Mesendoderm (in vitro differentiated cells): ENCODE measurements at regions not wholly inside any gene's neighbourhood (a gene's known extent, or its start where the extent isn't known, plus 50 kb on each side); places are given as distances from the start of the nearest gene placed in this dataset.

ENCODE experiments used
- DNase-seq: peaks from one replicate; pipeline ENCODE4 v3.0.0; 2013
- H2AK5ac ChIP-seq: 2 replicates; pipeline ENCODE4 v1.6.1; 2013; ENCODE audit warnings: low read length, inconsistent platforms
- H2BK120ac ChIP-seq: 2 replicates; pipeline ENCODE4 v1.6.1; 2013; ENCODE audit warnings: low read depth, mild to moderate bottlenecking, low read length, moderate library complexity, mixed read lengths
- H2BK15ac ChIP-seq: replicated peaks from 2 replicates; pipeline ENCODE4 v1.6.1; 2013; ENCODE audit warnings: low read depth, mild to moderate bottlenecking, moderate library complexity
- H2BK5ac ChIP-seq: 2 replicates; pipeline ENCODE4 v1.6.1; 2013; ENCODE audit warnings: low read length, inconsistent platforms
- H3K18ac ChIP-seq: 2 replicates; pipeline ENCODE4 v1.6.1; 2013; ENCODE audit warnings: mild to moderate bottlenecking, low read length, mixed read lengths
- H3K23ac ChIP-seq: one replicate; pipeline ENCODE4 v1.6.1; 2013; ENCODE audit warnings: low read length
- H3K27ac ChIP-seq: 2 replicates; pipeline ENCODE4 v1.5.1; 2013; ENCODE audit warnings: low read depth, mild to moderate bottlenecking, inconsistent platforms, low read length, moderate library complexity
- H3K27me3 ChIP-seq: 2 replicates; pipeline ENCODE4 v1.6.1; 2013; ENCODE audit warnings: low read length, control low read depth, mild to moderate bottlenecking, inconsistent platforms; ENCODE audit not compliant: insufficient read depth, poor library complexity
- H3K36me3 ChIP-seq: 2 replicates; pipeline ENCODE4 v1.6.1; 2013; ENCODE audit warnings: low read length, inconsistent platforms; ENCODE audit not compliant: control insufficient read depth, insufficient read depth
- H3K4ac ChIP-seq: one replicate; pipeline ENCODE4 v1.6.1; 2013; ENCODE audit warnings: low read depth, mild to moderate bottlenecking, low read length, moderate library complexity
- H3K4me1 ChIP-seq: 2 replicates; pipeline ENCODE4 v1.6.1; 2013; ENCODE audit warnings: low read depth, low read length, inconsistent platforms; ENCODE audit not compliant: control insufficient read depth
- H3K4me2 ChIP-seq: 2 replicates; pipeline ENCODE4 v1.6.1; 2013; ENCODE audit warnings: low read length
- H3K4me3 ChIP-seq: 2 replicates; pipeline ENCODE4 v1.5.1; 2013; ENCODE audit warnings: mild to moderate bottlenecking, low read length
- H3K56ac ChIP-seq: one replicate; pipeline ENCODE4 v1.6.1; 2013; ENCODE audit warnings: low read length
- H3K79me1 ChIP-seq: 2 replicates; pipeline ENCODE4 v1.6.1; 2013; ENCODE audit warnings: low read length, inconsistent platforms
- H3K79me2 ChIP-seq: 2 replicates; pipeline ENCODE4 v1.6.1; 2013; ENCODE audit warnings: mild to moderate bottlenecking, low read length; ENCODE audit not compliant: control insufficient read depth, insufficient read depth
- H3K9ac ChIP-seq: 2 replicates; pipeline ENCODE4 v1.6.1; 2013; ENCODE audit warnings: low read length, inconsistent platforms
- H4K5ac ChIP-seq: one replicate; pipeline ENCODE4 v1.6.1; 2013; ENCODE audit warnings: low read length
- H4K8ac ChIP-seq: one replicate; pipeline ENCODE4 v1.6.1; 2013; ENCODE audit warnings: low read depth, mild to moderate bottlenecking, control low read depth, low read length, moderate library complexity
- WGBS: extraction: QIAGEN DNeasy Blood & Tissue Kit; methylation state at CpG from one replicate; pipeline ENCODE4 v1.1.7; 2013; ENCODE audit warnings: low lambda C conversion rate, missing lambda C conversion rate; ENCODE audit not compliant: insufficient coverage; ENCODE audit errors: extremely low coverage; 5-methylcytosine and 5-hydroxymethylcytosine counted together

- no peak overlapping the region for H4K5ac ChIP-seq
- no peak overlapping the region for H4K8ac ChIP-seq
- no peak overlapping the region for H2BK120ac ChIP-seq
- H3K4me2 ChIP-seq, result no peak overlapping the region
- H2BK15ac ChIP-seq, result no peak overlapping the region
- no peak overlapping the region for H3K18ac ChIP-seq
- H3K4me3 ChIP-seq, result no peak overlapping the region
- WGBS, result no CpG with 5 or more reads among the region's 8 CpGs
- H2AK5ac ChIP-seq, result no peak overlapping the region
- no peaks in the 10 kb centered on the region for H3K36me3 ChIP-seq
- no peak overlapping the region for H3K23ac ChIP-seq
- DNase-seq, result no peak
- no peaks in the 10 kb centered on the region for H3K79me1 ChIP-seq
- no peak overlapping the region for H3K9ac ChIP-seq
- H3K27ac ChIP-seq, result no peak overlapping the region
- H3K4me1 ChIP-seq, result no peaks in the 10 kb centered on the region
- H2BK5ac ChIP-seq, result no peak overlapping the region
- H3K4ac ChIP-seq, result no peak overlapping the region
- H3K27me3 ChIP-seq, result no peaks in the 10 kb centered on the region
- H3K79me2 ChIP-seq, result no peaks in the 10 kb centered on the region
- no peak overlapping the region for H3K56ac ChIP-seq
These were observed 208.7 kb downstream of the IRX2 start for GRCh38 chr5:2542821-2543220.

GRCh38 chr5:2542026-2542425 lies 209.5 kb downstream of the IRX2 start:
- H3K56ac ChIP-seq, result no peak overlapping the region
- no peak overlapping the region for H3K23ac ChIP-seq
- H3K4me1 ChIP-seq, result no peaks in the 10 kb centered on the region
- no peak overlapping the region for H2BK15ac ChIP-seq
- H3K4me2 ChIP-seq, result no peak overlapping the region
- no peak overlapping the region for H3K4ac ChIP-seq
- no peak overlapping the region for H4K5ac ChIP-seq
- H2AK5ac ChIP-seq, result no peak overlapping the region
- H2BK120ac ChIP-seq, result no peak overlapping the region
- no peak overlapping the region for H3K27ac ChIP-seq
- H3K79me2 ChIP-seq, result no peaks in the 10 kb centered on the region
- H3K4me3 ChIP-seq, result no peak overlapping the region
- DNase-seq, result no peak
- H3K9ac ChIP-seq, result no peak overlapping the region
- no peak overlapping the region for H3K18ac ChIP-seq
- no peak overlapping the region for H2BK5ac ChIP-seq
- WGBS, result no CpG with 5 or more reads among the region's 11 CpGs
- H4K8ac ChIP-seq, result no peak overlapping the region
- no peaks in the 10 kb centered on the region for H3K36me3 ChIP-seq
- no peaks in the 10 kb centered on the region for H3K79me1 ChIP-seq
- H3K27me3 ChIP-seq, result no peaks in the 10 kb centered on the region

GRCh38 chr5:2538169-2538568 lies 213.3 kb downstream of the IRX2 start:
- Histone ChIP-seq H2AK5ac (no peak overlapping the region), H2BK15ac (no peak overlapping the region), H3K79me1 (no peaks in the 10 kb centered on the region), H3K27ac (no peak overlapping the region), H3K27me3 (no peaks in the 10 kb centered on the region), H3K36me3 (no peaks in the 10 kb centered on the region), H3K4me1 (no peaks in the 10 kb centered on the region), H3K4me2 (no peak overlapping the region), H4K5ac (no peak overlapping the region), H3K9ac (no peak overlapping the region), H3K18ac (no peak overlapping the region), H3K4ac (no peak overlapping the region), H3K79me2 (no peaks in the 10 kb centered on the region), H2BK5ac (no peak overlapping the region), H2BK120ac (no peak overlapping the region), H3K56ac (no peak overlapping the region), H3K23ac (no peak overlapping the region), H3K4me3 (no peak overlapping the region), H4K8ac (no peak overlapping the region)
- WGBS, result no CpG with 5 or more reads among the region's 10 CpGs
- DNase-seq, result peak; percentile 44

- H3K27ac ChIP-seq, result no peak overlapping the region
- no peak overlapping the region for H3K4me2 ChIP-seq
- no peak overlapping the region for H4K8ac ChIP-seq
These were observed 213.9 kb downstream of the IRX2 start for GRCh38 chr5:2537378-2538145.

DNA sequence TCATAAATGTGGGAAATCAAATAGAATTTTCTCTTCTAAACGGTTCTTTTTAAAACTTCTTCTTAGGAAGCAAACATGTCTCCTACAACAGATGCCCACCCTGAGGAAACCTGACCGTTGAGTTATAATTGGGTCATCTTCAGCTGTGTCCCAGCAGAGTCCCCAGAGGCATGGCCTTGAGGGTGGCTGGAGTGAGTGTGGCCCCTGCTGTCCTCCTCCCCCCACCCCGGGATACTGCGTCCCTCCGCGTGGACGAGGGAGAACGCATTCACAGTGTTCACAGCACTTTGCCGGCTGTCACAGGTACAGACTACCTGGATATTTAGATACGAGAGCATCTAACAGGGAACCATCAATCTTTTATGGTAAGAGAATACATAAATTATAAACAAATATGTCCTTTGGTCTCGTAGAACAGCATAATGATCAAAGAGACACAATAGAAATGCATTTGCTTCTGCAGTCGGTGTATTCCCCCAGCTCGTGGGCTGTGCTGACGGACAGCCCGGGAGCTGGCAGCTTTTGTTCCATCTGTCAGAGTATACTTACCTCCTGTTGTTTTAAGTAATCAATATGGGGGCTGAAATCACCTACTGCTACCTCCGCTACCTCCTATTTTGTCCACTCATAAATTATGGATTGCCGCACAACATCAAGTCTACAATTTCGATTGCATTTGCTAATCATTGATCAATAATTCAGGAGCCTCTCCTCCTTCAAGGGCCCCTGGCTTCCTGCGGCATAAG lies 214.7 kb downstream of the IRX2 start:
- no peak overlapping the region for H3K4me3 ChIP-seq
- no peak overlapping the region for H3K4me2 ChIP-seq
- no peaks in the 10 kb centered on the region for H3K4me1 ChIP-seq
- no peak overlapping the region for H2AK5ac ChIP-seq
- H3K79me1 ChIP-seq, result no peaks in the 10 kb centered on the region
- no peak overlapping the region for H4K5ac ChIP-seq
- no CpG with 5 or more reads among the region's 19 CpGs for WGBS
- H3K27ac ChIP-seq, result no peak overlapping the region
- no peak overlapping the region for H3K56ac ChIP-seq
- no peak overlapping the region for H3K4ac ChIP-seq
- H4K8ac ChIP-seq, result no peak overlapping the region
- no peak overlapping the region for H2BK15ac ChIP-seq
- no peak overlapping the region for H3K18ac ChIP-seq
- no peak overlapping the region for H3K9ac ChIP-seq
- H2BK120ac ChIP-seq, result no peak overlapping the region
- no peaks in the 10 kb centered on the region for H3K79me2 ChIP-seq
- no peak overlapping the region for H2BK5ac ChIP-seq
- H3K23ac ChIP-seq, result no peak overlapping the region
- H3K36me3 ChIP-seq, result no peaks in the 10 kb centered on the region
- DNase-seq, result no peak
- no peaks in the 10 kb centered on the region for H3K27me3 ChIP-seq

More at GRCh38 chr5:2537378-2538145, 213.9 kb downstream of the IRX2 start:
- Histone ChIP-seq H3K36me3 (no peaks in the 10 kb centered on the region), H3K79me1 (no peaks in the 10 kb centered on the region), H3K4ac (no peak overlapping the region), H3K56ac (no peak overlapping the region), H2BK5ac (no peak overlapping the region), H2AK5ac (no peak overlapping the region), H4K5ac (no peak overlapping the region), H3K4me1 (no peaks in the 10 kb centered on the region), H3K27me3 (no peaks in the 10 kb centered on the region), H3K18ac (no peak overlapping the region), H3K4me3 (no peak overlapping the region), H3K79me2 (no peaks in the 10 kb centered on the region), H3K9ac (no peak overlapping the region), H2BK15ac (no peak overlapping the region), H2BK120ac (no peak overlapping the region), H3K23ac (no peak overlapping the region)
- DNase-seq, result no peak
- no CpG with 5 or more reads among the region's 27 CpGs for WGBS
